Urinary bladder (tissue), 3 donors: ENCODE measurements at regions not wholly inside any gene's neighbourhood (a gene's known extent, or its start where the extent isn't known, plus 50 kb on each side); places are given as distances from the start of the nearest gene placed in this dataset.

Source experiments
- DNase-seq: peaks from one replicate; pipeline ENCODE4 v3.0.0-alpha.2; 2015; ENCODE audit errors: extremely low spot score
- H3K27ac ChIP-seq: one replicate; pipeline ENCODE4 v1.5.1; 2013; ENCODE audit warnings: low read depth, mild to moderate bottlenecking, moderate library complexity
- H3K36me3 ChIP-seq: one replicate; pipeline ENCODE4 v1.6.1; 2013; ENCODE audit warnings: mild to moderate bottlenecking, moderate library complexity; ENCODE audit not compliant: insufficient read depth
- H3K4me1 ChIP-seq: one replicate; pipeline ENCODE4 v1.6.1; 2013; ENCODE audit warnings: mild to moderate bottlenecking, moderate library complexity; ENCODE audit not compliant: insufficient read depth
- H3K4me3 ChIP-seq: one replicate; pipeline ENCODE4 v1.5.1; 2013; ENCODE audit warnings: low read depth, low read length
- WGBS: extraction: QIAGEN DNeasy Blood & Tissue Kit; methylation state at CpG from one replicate; pipeline ENCODE4 v1.1.7; 2013; 5-methylcytosine and 5-hydroxymethylcytosine counted together
- donor health status: healthy with polysubstance abuse.
- donor health status: healthy.

DNA sequence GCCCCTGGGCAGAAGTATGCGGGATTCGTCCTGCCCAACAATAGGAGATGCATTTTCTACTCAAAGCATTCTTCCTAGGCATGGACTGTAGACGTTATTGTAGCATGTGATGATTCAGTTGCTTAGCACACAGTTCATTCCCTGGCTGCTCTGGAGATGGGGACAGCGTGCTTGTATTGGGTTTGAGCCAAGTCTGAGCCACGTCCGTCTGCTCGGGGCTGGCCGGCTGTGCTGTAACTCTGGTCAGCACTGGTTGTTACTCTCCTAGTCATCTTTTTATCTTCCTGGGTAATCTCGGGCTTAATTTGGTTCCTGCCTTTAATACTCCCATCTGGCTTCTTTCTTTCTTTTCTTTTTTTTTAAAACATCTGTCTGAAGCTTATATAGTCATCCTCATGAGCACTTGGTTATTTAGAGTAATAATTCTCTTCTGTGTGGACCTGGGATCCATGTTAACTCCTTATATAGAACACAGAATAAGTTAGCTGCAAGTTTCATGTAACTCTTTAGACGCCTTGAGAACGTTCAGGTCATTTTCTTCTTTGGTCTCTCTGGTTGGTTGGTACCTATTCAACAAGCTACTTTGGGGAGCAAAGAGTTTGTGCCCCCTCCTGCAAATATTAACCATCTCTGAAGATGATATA, 118.8 kb upstream of the RPS23 start:
- H3K4me1 ChIP-seq, result no peaks in the 10 kb centered on the region
- no peaks in the 10 kb centered on the region for H3K36me3 ChIP-seq
- no peak overlapping the region for H3K4me3 ChIP-seq
- peak overlapping the region; percentile 10 for H3K27ac ChIP-seq
- peak; percentile 82 for DNase-seq
- 12% methylated on average over 11 of the region's 11 CpGs for WGBS

DNA sequence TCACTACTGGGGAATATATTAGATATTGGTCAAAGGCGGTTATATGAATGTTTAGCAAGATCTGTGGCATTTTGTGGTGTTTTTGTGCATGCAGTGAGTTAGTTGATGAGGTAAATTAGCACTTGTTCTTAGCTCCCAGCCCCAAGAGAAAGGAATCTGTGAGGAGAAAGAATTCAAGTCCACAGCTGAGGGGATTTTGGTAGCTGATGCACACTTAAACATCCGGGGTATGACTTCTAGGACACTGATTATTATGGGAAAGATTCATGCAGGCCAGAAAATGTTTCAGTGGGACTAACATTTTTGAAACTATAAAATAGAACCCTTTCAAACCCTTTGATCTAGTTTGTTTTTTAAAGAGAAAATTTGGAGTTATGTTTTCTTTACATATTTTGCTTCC, 118.2 kb upstream of the RPS23 start:
- no peaks in the 10 kb centered on the region for H3K4me1 ChIP-seq
- H3K36me3 ChIP-seq, result no peaks in the 10 kb centered on the region
- H3K27ac ChIP-seq, result no peak overlapping the region
- DNase-seq, result no peak
- no peak overlapping the region for H3K4me3 ChIP-seq
- 72% methylated on average over 2 of the region's 2 CpGs for WGBS

GRCh38 chr5:82393951-82394350, 115.8 kb upstream of the RPS23 start:
- H3K36me3 ChIP-seq, result no peaks in the 10 kb centered on the region
- no peak overlapping the region for H3K4me3 ChIP-seq
- no peak for DNase-seq
- no peak overlapping the region for H3K27ac ChIP-seq
- no peaks in the 10 kb centered on the region for H3K4me1 ChIP-seq
- WGBS, result 93% methylated on average over 3 of the region's 3 CpGs

DNA sequence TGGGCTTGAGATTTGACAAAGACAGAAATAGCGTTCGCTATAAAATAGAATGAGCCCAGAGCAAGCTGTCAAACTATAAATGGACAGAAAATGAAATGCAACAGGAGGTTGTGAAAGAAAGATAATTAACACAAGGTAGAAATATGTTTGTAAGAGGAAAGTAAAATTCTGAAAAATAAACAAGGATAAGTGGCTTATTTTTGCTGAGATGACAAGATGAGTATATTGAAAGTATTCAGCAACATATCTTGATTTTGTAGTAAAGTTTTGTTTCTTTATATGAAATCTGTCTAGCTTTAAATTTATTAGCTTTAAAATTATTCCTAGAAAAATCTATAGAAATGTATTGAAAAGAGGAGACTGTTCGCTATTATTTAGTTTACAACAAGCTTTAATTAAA, 111.9 kb upstream of the RPS23 start:
- WGBS, result 98% methylated on average over 3 of the region's 3 CpGs
- H3K4me1 ChIP-seq, result no peaks in the 10 kb centered on the region
- no peak overlapping the region for H3K4me3 ChIP-seq
- no peaks in the 10 kb centered on the region for H3K36me3 ChIP-seq
- no peak for DNase-seq
- H3K27ac ChIP-seq, result no peak overlapping the region

DNA sequence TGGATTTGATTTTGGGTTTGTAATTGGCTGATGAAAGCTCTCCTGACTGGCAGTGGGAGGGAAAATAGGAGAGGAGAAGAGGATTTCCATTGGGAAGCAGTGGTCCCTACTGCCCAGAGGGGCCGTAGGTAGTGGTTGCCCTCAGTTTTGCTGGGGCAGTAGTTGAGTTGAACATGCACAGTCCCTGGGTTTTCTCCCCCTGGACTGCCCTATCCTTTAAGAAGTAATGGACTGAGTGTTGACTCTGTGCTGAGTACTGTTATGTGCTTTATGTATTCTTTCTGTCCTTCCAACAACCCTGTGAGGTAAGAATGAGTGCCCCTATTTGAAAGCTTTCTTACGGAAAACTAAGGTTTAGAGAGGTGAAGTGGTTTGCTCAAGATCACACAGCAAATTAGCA, 111.2 kb upstream of the RPS23 start:
- H3K36me3 ChIP-seq, result no peaks in the 10 kb centered on the region
- no peak overlapping the region for H3K4me3 ChIP-seq
- no peak overlapping the region for H3K27ac ChIP-seq
- H3K4me1 ChIP-seq, result no peaks in the 10 kb centered on the region
- 95% methylated on average over 2 of the region's 2 CpGs for WGBS
- no peak for DNase-seq

DNA sequence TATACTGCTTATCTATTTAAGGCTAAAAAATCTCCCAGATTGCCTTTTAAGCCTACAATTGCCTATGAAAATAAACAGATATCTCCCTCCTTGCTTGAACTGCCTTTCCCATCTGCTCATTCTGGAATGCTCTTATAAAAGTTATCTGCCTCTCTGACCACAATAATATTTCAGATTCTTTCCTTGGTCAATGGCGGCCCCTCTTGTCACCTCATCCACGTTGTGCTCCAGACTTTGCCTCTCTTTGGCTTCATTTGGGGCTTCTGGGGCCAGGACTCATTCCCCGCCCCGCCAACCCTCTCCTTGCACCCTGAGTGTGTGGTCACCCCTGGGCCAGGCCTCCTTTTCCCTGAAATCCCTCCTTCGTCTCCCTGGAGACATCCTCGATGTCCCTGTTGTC, 110.0 kb upstream of the RPS23 start:
- Histone ChIP-seq H3K36me3 (no peaks in the 10 kb centered on the region), H3K4me1 (no peaks in the 10 kb centered on the region), H3K27ac (no peak overlapping the region), H3K4me3 (no peak overlapping the region)
- 67% methylated on average over 6 of the region's 6 CpGs for WGBS
- no peak for DNase-seq

DNA sequence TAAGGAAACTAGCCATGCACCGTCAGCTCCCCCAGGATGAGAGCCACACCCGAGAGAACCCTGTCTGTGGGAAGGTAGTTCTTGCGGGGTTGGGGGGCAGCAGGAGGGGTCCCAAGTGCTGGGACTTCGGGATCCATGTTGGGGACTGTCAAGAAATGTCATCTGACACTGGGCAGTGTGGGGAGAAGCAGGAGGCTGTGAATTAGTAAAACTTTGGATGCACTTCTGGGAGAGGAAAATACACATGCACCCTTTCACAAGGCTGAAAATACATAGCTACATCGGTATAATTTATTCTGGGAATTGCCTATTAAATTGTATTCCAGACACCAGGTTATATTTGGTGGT, 109.6 kb upstream of the RPS23 start:
- H3K27ac ChIP-seq, result no peak overlapping the region
- DNase-seq, result no peak
- H3K4me1 ChIP-seq, result no peaks in the 10 kb centered on the region
- WGBS, result 27% methylated on average over 5 of the region's 5 CpGs
- no peaks in the 10 kb centered on the region for H3K36me3 ChIP-seq
- no peak overlapping the region for H3K4me3 ChIP-seq

GRCh38 chr5:82387001-82387818, 109.1 kb upstream of the RPS23 start:
- DNase-seq, result no peak
- H3K36me3 ChIP-seq, result no peaks in the 10 kb centered on the region
- no peak overlapping the region for H3K4me3 ChIP-seq
- WGBS, result 34% methylated on average over 8 of the region's 8 CpGs
- H3K4me1 ChIP-seq, result no peaks in the 10 kb centered on the region
- no peak overlapping the region for H3K27ac ChIP-seq

- WGBS, result 33% methylated on average over 2 of the region's 2 CpGs
Observed at GRCh38 chr5:82386576-82386975, 108.4 kb upstream of the RPS23 start.

GRCh38 chr5:82384034-82384750, 106.0 kb upstream of the RPS23 start:
- no peaks in the 10 kb centered on the region for H3K36me3 ChIP-seq
- WGBS, result 79% methylated on average over 6 of the region's 6 CpGs
- no peak for DNase-seq
- H3K4me1 ChIP-seq, result no peaks in the 10 kb centered on the region
- no peak overlapping the region for H3K27ac ChIP-seq
- no peak overlapping the region for H3K4me3 ChIP-seq

More at GRCh38 chr5:82386576-82386975, 108.4 kb upstream of the RPS23 start:
- H3K36me3 ChIP-seq, result no peaks in the 10 kb centered on the region
- DNase-seq, result no peak
- no peak overlapping the region for H3K4me3 ChIP-seq
- no peaks in the 10 kb centered on the region for H3K4me1 ChIP-seq
- no peak overlapping the region for H3K27ac ChIP-seq

DNA sequence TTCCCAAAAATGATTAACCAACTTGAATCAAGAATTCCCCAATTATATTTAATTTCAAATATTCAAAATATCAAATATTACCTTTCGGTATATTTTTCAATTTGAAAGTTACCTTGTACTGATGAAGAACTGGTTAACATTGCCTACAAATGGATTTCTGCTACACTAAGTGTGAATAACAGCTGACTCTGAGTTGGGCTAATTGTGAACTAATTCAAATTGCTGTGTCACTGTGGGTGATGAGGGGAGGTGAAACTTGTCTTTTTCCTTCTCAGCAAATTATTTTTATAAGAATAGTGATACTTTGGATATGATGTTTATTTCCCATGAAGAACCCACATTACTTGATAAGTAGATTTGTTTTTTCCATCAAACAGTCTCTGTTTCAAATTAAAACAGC, 103.4 kb upstream of the RPS23 start:
- WGBS, result 97% methylated on average over 1 of the region's 1 CpG
- Histone ChIP-seq H3K36me3 (no peaks in the 10 kb centered on the region), H3K27ac (no peak overlapping the region), H3K4me1 (no peaks in the 10 kb centered on the region), H3K4me3 (no peak overlapping the region)
- no peak for DNase-seq

GRCh38 chr5:82376307-82376706, 98.2 kb upstream of the RPS23 start:
- Histone ChIP-seq H3K4me1 (no peaks in the 10 kb centered on the region), H3K27ac (no peak overlapping the region), H3K4me3 (no peak overlapping the region), H3K36me3 (no peaks in the 10 kb centered on the region)
- WGBS, result 81% methylated on average over 2 of the region's 2 CpGs
- no peak for DNase-seq

DNA sequence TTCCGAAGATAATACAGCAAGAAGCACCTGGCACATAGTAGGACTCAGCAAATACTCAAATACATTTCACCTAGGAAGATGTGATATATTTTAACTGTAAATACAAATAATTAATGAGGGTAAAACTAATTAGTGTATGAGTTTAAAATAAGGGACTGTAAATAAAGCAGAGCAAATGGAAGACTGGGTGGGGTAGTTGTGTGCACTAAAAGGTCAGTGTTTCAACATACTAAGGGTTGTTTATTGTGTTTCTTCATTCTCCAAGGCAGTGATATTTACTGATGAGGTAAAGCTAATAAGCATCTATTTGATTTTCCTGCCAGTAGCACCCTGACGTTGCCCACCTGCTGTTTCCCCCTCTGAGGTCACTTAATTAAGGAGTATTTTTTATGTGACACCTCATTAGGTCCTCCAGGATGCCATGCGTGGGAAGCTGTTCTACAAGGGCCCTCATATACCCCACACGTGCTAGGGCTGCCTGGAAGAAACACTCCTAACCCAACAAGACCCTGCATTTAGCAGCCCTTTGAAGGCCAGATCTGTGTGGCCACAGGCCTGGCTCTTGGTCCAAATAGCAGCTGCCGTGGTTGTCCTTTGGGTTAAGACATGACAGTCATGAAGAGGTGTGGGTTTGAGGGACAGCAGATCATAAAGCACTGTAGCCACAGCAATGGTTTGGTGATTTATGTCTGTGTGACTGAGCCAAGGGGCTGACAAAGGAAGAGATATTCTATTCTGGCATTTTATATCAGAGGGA, 97.5 kb upstream of the RPS23 start:
- WGBS, result 83% methylated on average over 5 of the region's 5 CpGs
- H3K27ac ChIP-seq, result no peak overlapping the region
- DNase-seq, result no peak
- H3K36me3 ChIP-seq, result no peaks in the 10 kb centered on the region
- H3K4me1 ChIP-seq, result no peaks in the 10 kb centered on the region
- no peak overlapping the region for H3K4me3 ChIP-seq
